Tibial nerve (tissue), 4 donors: ENCODE measurements at regions not wholly inside any gene's neighbourhood (a gene's known extent, or its start where the extent isn't known, plus 50 kb on each side); places are given as distances from the start of the nearest gene placed in this dataset.

Source experiments
- DNase-seq, 2 donors: peaks; one replicate each; pipeline ENCODE4 v3.0.0-alpha.2; 2019; ENCODE audit warnings: low spot score in 2 of 2
- H3K27ac ChIP-seq, 4 donors: fragments of 200-600 bp; sonication (generic) in 3 of 4; one replicate each; pipeline ENCODE4 v1.5.1; 2017 to 2019; ENCODE audit warnings: mild to moderate bottlenecking in 1 of 4
- H3K27me3 ChIP-seq, 2 donors: fragments of 200-600 bp; sonication (generic) in 1 of 2; one replicate each; pipeline versions ENCODE4 v1.5.1 to v1.6.0; 2017 to 2019
- H3K36me3 ChIP-seq, 3 donors: fragments of 200-600 bp; sonication (generic); one replicate each; pipeline ENCODE4 v1.5.1; 2018 to 2019
- H3K4me1 ChIP-seq, 4 donors: fragments of 200-600 bp; sonication (generic) in 3 of 4; one replicate each; pipeline ENCODE4 v1.5.1; 2017 to 2019
- H3K4me3 ChIP-seq, 4 donors: fragments of 200-600 bp; sonication (generic) in 3 of 4; one replicate each; pipeline ENCODE4 v1.5.1; 2017 to 2019; ENCODE audit warnings: mild to moderate bottlenecking in 1 of 4, moderate library complexity in 1 of 4
- H3K9me3 ChIP-seq, 4 donors: fragments of 200-600 bp; sonication (generic) in 3 of 4; one replicate each; pipeline ENCODE4 v1.5.1; 2017 to 2019
- EP300 ChIP-seq, 2 donors: sonication (generic); formaldehyde crosslinking; IDR thresholded peaks; one replicate each; pipeline ENCODE4 v1.6.1; 2017; ENCODE audit warnings: antibody characterized with exemption in 2 of 2, mild to moderate bottlenecking in 1 of 2
- POLR2A ChIP-seq, 2 donors: fragments of 450-650 bp; IDR thresholded peaks; one replicate each; pipeline ENCODE4 v1.6.1; 2017; ENCODE audit warnings: antibody characterized with exemption in 2 of 2, mild to moderate bottlenecking in 2 of 2, moderate library complexity in 2 of 2
- WGBS, 2 donors: methylation state at CpG; one replicate each; pipeline ENCODE4 v1.1.5; 2018; 5-methylcytosine and 5-hydroxymethylcytosine counted together
- TF ChIP-seq, protein P1 (sequence below), 5 experiments: fragments of 200-600 bp in 3 of 5; fragments of 450-650 bp in 2 of 5; sonication (generic) in 3 of 5; IDR thresholded peaks; one replicate each; pipeline ENCODE4 v1.5.1; 2016 to 2019; ENCODE audit warnings: antibody characterized with exemption in 5 of 5, mild to moderate bottlenecking in 3 of 5, moderate library complexity in 2 of 5

- Histone ChIP-seq H3K4me3 (no peak overlapping the region), H3K36me3 (no peaks in the 10 kb centered on the region), H3K4me1 (peaks cover 5 to 59% (median 50%) of the 10 kb centered on the region in 4 donors), H3K27ac (no peak overlapping the region), H3K27me3 (no peaks in the 10 kb centered on the region), H3K9me3 (no peaks in the 10 kb centered on the region)
- 92 to 95% methylated on average over 18 of the region's 18 CpGs for WGBS, 2 donors
- no peak for TF ChIP-seq EP300 (IDR thresholded peaks at IDR 0.05)
- TF ChIP-seq, protein P1, sequence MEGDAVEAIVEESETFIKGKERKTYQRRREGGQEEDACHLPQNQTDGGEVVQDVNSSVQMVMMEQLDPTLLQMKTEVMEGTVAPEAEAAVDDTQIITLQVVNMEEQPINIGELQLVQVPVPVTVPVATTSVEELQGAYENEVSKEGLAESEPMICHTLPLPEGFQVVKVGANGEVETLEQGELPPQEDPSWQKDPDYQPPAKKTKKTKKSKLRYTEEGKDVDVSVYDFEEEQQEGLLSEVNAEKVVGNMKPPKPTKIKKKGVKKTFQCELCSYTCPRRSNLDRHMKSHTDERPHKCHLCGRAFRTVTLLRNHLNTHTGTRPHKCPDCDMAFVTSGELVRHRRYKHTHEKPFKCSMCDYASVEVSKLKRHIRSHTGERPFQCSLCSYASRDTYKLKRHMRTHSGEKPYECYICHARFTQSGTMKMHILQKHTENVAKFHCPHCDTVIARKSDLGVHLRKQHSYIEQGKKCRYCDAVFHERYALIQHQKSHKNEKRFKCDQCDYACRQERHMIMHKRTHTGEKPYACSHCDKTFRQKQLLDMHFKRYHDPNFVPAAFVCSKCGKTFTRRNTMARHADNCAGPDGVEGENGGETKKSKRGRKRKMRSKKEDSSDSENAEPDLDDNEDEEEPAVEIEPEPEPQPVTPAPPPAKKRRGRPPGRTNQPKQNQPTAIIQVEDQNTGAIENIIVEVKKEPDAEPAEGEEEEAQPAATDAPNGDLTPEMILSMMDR (IDR thresholded peaks at IDR 0.05) = no peak
- TF ChIP-seq POLR2A (IDR thresholded peaks at IDR 0.05) = no peak
- no peak for DNase-seq
Observed at GRCh38 chr1:234729561-234730474, 119.8 kb upstream of the IRF2BP2 start.

DNA sequence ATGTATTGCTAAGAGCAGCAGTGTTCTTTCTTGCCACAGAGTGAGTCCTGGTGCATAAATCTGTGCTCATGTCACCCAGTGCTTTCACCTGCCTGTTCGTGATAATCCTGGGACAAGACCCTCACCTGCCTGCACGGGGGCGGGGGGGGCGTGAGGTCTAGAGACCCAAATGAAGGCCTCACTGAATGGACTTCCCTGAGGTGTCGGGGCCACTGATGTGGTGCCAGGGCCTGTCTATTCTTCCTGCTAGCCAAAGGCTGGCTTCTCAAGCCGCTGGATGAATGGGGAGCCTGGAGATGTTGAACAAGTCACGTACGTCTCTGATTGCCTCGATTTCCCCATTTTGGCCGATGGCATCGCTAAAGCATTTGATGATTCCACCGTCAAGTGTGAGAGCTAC is 118.8 kb upstream of the IRF2BP2 start:
- 94% methylated on average over 12 of the region's 12 CpGs for WGBS, 2 donors
- Histone ChIP-seq H3K27me3 (no peaks in the 10 kb centered on the region), H3K27ac (peak overlapping the region in 2 of 4 donors; percentile 31 to 55), H3K4me3 (no peak overlapping the region), H3K36me3 (no peaks in the 10 kb centered on the region), H3K9me3 (no peaks in the 10 kb centered on the region), H3K4me1 (peaks cover 6 to 66% (median 54%) of the 10 kb centered on the region in 4 donors)
- TF ChIP-seq POLR2A (IDR thresholded peaks at IDR 0.05) (no peak), EP300 (IDR thresholded peaks at IDR 0.05) (no peak)
- TF ChIP-seq, protein P1 (IDR thresholded peaks at IDR 0.05) = no peak
- no peak for DNase-seq

DNA sequence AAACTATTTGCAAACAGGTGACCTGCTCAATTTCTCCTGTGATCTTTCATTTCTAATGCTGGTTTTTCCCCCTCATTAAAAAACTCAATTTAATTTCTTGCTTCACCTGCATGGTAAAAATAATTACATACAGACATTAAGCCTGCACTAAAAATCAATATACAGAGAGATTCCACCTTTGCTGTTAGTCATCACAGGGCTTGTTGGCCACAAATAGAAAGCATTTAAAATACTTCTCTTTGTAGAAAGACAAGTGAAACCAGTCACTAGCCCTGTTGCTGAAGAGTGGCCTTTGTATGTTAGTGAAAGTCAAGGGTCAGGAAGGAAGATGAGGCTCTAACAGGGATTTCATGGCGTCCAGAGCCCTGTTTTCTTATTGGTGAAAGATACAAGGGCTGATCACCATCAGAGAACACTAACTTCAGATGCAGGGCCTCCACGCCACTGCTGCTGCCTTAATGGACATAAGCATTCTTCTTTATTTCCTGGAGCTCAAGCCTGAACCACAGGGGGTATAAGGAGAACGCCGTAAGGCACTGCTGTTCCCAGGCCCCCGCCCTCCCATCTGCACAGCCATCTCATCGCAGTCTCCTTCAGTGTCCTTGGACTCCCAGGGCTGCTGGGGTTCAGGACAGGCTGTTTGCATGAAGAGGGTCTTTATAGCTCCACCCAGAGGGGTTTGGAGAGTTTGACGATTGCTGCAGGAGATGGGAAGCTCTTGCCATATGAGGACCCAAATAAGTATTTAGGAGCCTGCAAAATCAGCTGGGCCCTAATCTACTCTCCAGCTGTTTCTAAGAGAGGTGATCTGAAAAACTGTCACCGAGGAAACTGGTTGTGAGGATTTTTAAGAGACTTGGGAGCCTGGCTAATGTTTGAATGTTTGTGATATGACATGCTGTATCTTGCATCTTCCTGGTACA is 117.3 kb upstream of the IRF2BP2 start:
- DNase-seq = no peak
- Histone ChIP-seq H3K4me1 (peaks cover 10 to 81% (median 64%) of the 10 kb centered on the region in 4 donors), H3K9me3 (no peaks in the 10 kb centered on the region), H3K27ac (peak overlapping the region; percentile 91 to 97 (median 93)), H3K36me3 (no peaks in the 10 kb centered on the region), H3K4me3 (no peak overlapping the region), H3K27me3 (no peaks in the 10 kb centered on the region)
- TF ChIP-seq POLR2A (IDR thresholded peaks at IDR 0.05) = no peak
- TF ChIP-seq EP300 (IDR thresholded peaks at IDR 0.05) = no peak
- TF ChIP-seq, protein P1 (IDR thresholded peaks at IDR 0.05) = no peak
- WGBS, 2 donors = 59 to 61% methylated on average over 8 of the region's 8 CpGs

GRCh38 chr1:234726359-234726943 is 116.5 kb upstream of the IRF2BP2 start:
- Histone ChIP-seq H3K4me1 (peaks cover 10 to 81% (median 66%) of the 10 kb centered on the region in 4 donors), H3K27me3 (no peaks in the 10 kb centered on the region), H3K27ac (peak overlapping the region; percentile 91 to 97 (median 93)), H3K4me3 (no peak overlapping the region), H3K9me3 (no peaks in the 10 kb centered on the region), H3K36me3 (no peaks in the 10 kb centered on the region)
- TF ChIP-seq, protein P1 (IDR thresholded peaks at IDR 0.05) = no peak
- peak in 1 of 2 donors; percentile 46 for TF ChIP-seq EP300 (IDR thresholded peaks at IDR 0.05)
- DNase-seq = peak in 1 of 2 donors; percentile 36
- 36 to 38% methylated on average over 12 of the region's 12 CpGs for WGBS, 2 donors
